ENCODE measurements at regions not wholly inside any gene's neighbourhood (a gene's known extent, or its start where the extent isn't known, plus 50 kb on each side); places are given as distances from the start of the nearest gene placed in this dataset.
"Not testable (repeated sequence)": the region's sequence is repeated elsewhere in the genome, so short reads cannot be mapped to it uniquely, and the experiment has no call there.

- DNase-seq: no peak
These were observed 172.2 kb downstream of the SUCLG1 start for GRCh38 chr2:84286878-84287277.

- no peak for DNase-seq
These were observed 173.9 kb downstream of the SUCLG1 start for GRCh38 chr2:84285056-84285747.

GRCh38 chr2:84283506-84283905 is 175.6 kb downstream of the SUCLG1 start:
- DNase-seq: no peak

GRCh38 chr2:84281510-84281909 is 177.6 kb downstream of the SUCLG1 start:
- DNase-seq: no peak

GRCh38 chr2:84280873-84281272 is 178.2 kb downstream of the SUCLG1 start:
- no peak for DNase-seq

GRCh38 chr2:84278386-84278785 is 180.7 kb downstream of the SUCLG1 start:
- DNase-seq: no peak

GRCh38 chr2:84276590-84277255 is 182.4 kb downstream of the SUCLG1 start:
- no peak for DNase-seq

GRCh38 chr2:84273406-84273805 is 185.7 kb downstream of the SUCLG1 start:
- DNase-seq: no peak

GRCh38 chr2:84271977-84272376 is 187.1 kb downstream of the SUCLG1 start:
- DNase-seq: no peak

GRCh38 chr2:84257831-84258230 is 201.2 kb downstream of the SUCLG1 start:
- no peak for DNase-seq

GRCh38 chr2:84251651-84252302 is 207.3 kb downstream of the SUCLG1 start:
- no peak for DNase-seq

GRCh38 chr2:84249140-84249539 is 209.9 kb downstream of the SUCLG1 start:
- no peak for DNase-seq

- DNase-seq: no peak
These were observed 211.5 kb downstream of the SUCLG1 start for GRCh38 chr2:84247532-84247931.

- no peak for DNase-seq
These were observed 215.0 kb downstream of the SUCLG1 start for GRCh38 chr2:84243788-84244733.

GRCh38 chr2:84238907-84239306 is 220.2 kb downstream of the SUCLG1 start:
- no peak for DNase-seq

- DNase-seq: no peak
These were observed 222.8 kb downstream of the SUCLG1 start for GRCh38 chr2:84236288-84236687.

- DNase-seq: no peak
These were observed 225.0 kb downstream of the SUCLG1 start for GRCh38 chr2:84234103-84234502.

- no peak for DNase-seq
These were observed 227.6 kb downstream of the SUCLG1 start for GRCh38 chr2:84231478-84231877.

- no peak for DNase-seq
These were observed 235.0 kb downstream of the SUCLG1 start for GRCh38 chr2:84224121-84224520.

GRCh38 chr2:84223191-84223590 is 235.9 kb downstream of the SUCLG1 start:
- DNase-seq: no peak

GRCh38 chr2:84221102-84221501 is 238.0 kb downstream of the SUCLG1 start:
- DNase-seq: not testable (repeated sequence)

- DNase-seq: no peak
These were observed 241.6 kb downstream of the SUCLG1 start for GRCh38 chr2:84217456-84217855.

- DNase-seq: no peak
These were observed 244.6 kb downstream of the SUCLG1 start for GRCh38 chr2:84214455-84214854.
